HEK293T (cell line): ENCODE measurements at regions not wholly inside any gene's neighbourhood (a gene's known extent, or its start where the extent isn't known, plus 50 kb on each side); places are given as distances from the start of the nearest gene placed in this dataset.

ENCODE experiments used
- ARNT ChIP-seq: fragments of 450-650 bp; IDR thresholded peaks from 2 replicates; pipeline ENCODE4 v1.6.1; 2017; ENCODE audit warnings: mild to moderate bottlenecking
- BHLHE40 ChIP-seq: fragments of 450-650 bp; IDR thresholded peaks from 2 replicates; pipeline ENCODE4 v1.6.1; 2016; ENCODE audit warnings: mild to moderate bottlenecking, moderate library complexity, borderline replicate concordance
- ELF4 ChIP-seq: fragments of 450-650 bp; IDR thresholded peaks from 2 replicates; pipeline ENCODE4 v1.6.1; 2017; ENCODE audit warnings: antibody characterized with exemption
- FOXA1 ChIP-seq: fragments of 450-650 bp; IDR thresholded peaks from 2 replicates; pipeline ENCODE4 v1.6.1; 2016; ENCODE audit warnings: mild to moderate bottlenecking
- FOXK2 ChIP-seq: fragments of 450-650 bp; IDR thresholded peaks from 2 replicates; pipeline ENCODE4 v1.6.1; 2016; ENCODE audit warnings: mild to moderate bottlenecking
- FOXM1 ChIP-seq: fragments of 450-650 bp; IDR thresholded peaks from 2 replicates; pipeline ENCODE4 v1.6.1; 2017; ENCODE audit warnings: mild to moderate bottlenecking, borderline replicate concordance
- HDGF ChIP-seq: fragments of 450-650 bp; IDR thresholded peaks from 2 replicates; pipeline ENCODE4 v1.6.1; 2017; ENCODE audit warnings: antibody characterized with exemption, borderline replicate concordance
- NFRKB ChIP-seq: fragments of 450-650 bp; IDR thresholded peaks from 2 replicates; pipeline ENCODE4 v1.6.1; 2016; ENCODE audit warnings: mild to moderate bottlenecking, moderate library complexity
- SP1 ChIP-seq: fragments of 450-650 bp; IDR thresholded peaks from 2 replicates; pipeline ENCODE4 v1.6.1; 2017
- TF ChIP-seq, protein P1 (sequence below): fragments of 450-650 bp; IDR thresholded peaks from 2 replicates; pipeline ENCODE4 v1.6.1; 2016

DNA sequence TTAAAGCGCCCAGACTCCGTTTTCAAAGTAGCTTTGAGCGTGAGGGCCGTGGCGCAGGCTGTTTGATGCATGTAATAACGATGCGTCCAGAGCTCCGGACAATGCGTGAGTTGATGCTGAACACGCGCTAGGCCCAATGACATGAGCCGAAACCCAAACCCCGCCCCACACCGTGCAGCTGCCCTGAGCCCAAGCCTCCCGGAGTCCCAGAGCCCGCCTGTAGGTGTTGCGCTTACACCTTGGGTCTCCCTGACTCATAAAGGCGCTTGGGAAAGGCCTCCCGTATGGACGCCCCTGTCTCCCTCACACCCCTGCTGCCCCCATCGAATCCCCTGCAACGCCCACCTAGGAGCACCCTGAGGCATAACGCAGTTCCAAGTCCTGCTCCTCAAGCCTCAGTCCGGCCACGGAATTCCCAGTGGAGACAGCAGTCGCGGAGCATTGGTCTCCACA is 87.6 kb downstream of the ERMARD start:
- TF ChIP-seq ARNT (no peak), BHLHE40 (no peak), NFRKB (no peak), SP1 (no peak), FOXM1 (no peak), HDGF (no peak), ELF4 (no peak), FOXK2 (no peak), FOXA1 (no peak)
- TF ChIP-seq, protein P1, sequence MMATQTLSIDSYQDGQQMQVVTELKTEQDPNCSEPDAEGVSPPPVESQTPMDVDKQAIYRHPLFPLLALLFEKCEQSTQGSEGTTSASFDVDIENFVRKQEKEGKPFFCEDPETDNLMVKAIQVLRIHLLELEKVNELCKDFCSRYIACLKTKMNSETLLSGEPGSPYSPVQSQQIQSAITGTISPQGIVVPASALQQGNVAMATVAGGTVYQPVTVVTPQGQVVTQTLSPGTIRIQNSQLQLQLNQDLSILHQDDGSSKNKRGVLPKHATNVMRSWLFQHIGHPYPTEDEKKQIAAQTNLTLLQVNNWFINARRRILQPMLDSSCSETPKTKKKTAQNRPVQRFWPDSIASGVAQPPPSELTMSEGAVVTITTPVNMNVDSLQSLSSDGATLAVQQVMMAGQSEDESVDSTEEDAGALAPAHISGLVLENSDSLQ: no peak
